ENCODE measurements at regions not wholly inside any gene's neighbourhood (a gene's known extent, or its start where the extent isn't known, plus 50 kb on each side); places are given as distances from the start of the nearest gene placed in this dataset.
A peak's percentile ranks its signal among the peaks of the same experiment; 100 is the strongest.

DNA sequence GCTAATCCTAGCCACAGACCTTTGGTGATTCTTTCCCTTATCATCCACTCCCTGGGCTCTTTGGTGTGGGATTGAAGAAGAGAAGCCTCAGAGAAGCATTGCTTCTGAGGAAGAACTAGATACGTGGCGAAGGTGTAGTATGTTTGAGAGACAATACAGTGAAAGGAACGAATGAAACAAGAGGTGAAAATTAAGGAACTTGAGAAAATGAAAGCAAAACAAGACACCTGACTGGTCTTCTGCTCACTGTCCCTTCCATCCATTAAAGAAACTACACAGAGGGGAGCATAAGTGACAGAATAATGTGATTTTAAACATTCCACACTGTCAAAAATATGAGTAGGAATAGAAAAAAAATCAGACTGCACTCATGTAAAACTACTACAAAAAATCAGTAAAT, 219.6 kb upstream of the NPSR1 start:
- Histone ChIP-seq H3K79me1 (ENCODE audit: insufficient read depth, low read depth, low read length, poor library complexity, severe bottlenecking) (no peaks in the 10 kb centered on the region), H3K9ac (ENCODE audit: extremely low read depth, insufficient read length, low read length) (no peak overlapping the region), H3K4ac (ENCODE audit: low read depth, low read length) (no peak overlapping the region), H3K27ac (ENCODE audit: insufficient read length, low read depth, low read length) (no peak overlapping the region), H2BK15ac (ENCODE audit: low read depth, low read length) (no peak overlapping the region), H4K91ac (ENCODE audit: insufficient read length, low read depth, low read length) (no peak overlapping the region), H3K4me1 (ENCODE audit: insufficient read depth, low read length) (no peaks in the 10 kb centered on the region), H4K20me1 (ENCODE audit: control insufficient read depth, insufficient read depth, insufficient read length) (no peaks in the 10 kb centered on the region), H2BK120ac (ENCODE audit: low read depth, low read length, poor library complexity, severe bottlenecking) (no peak overlapping the region), H2BK20ac (ENCODE audit: low read depth, low read length, poor library complexity, severe bottlenecking) (no peak overlapping the region), H3K14ac (ENCODE audit: insufficient read depth, low read length) (no peak overlapping the region), H2BK5ac (ENCODE audit: insufficient read length, low read length) (no peak overlapping the region), H3K79me2 (ENCODE audit: insufficient read depth, low read length) (no peaks in the 10 kb centered on the region), H4K5ac (ENCODE audit: insufficient read length, low read depth, low read length) (no peak overlapping the region), H2AFZ (ENCODE audit: low read length) (no peak overlapping the region), H3K23ac (ENCODE audit: insufficient read length, low read depth, low read length) (no peak overlapping the region), H3K18ac (ENCODE audit: insufficient read length, low read depth, low read length) (no peak overlapping the region), H3T11ph (ENCODE audit: low read length) (no peak overlapping the region), H2AK5ac (ENCODE audit: insufficient read length, low read length) (no peak overlapping the region), H3K23me2 (ENCODE audit: insufficient read length, low read depth, low read length, poor library complexity, severe bottlenecking) (no peaks in the 10 kb centered on the region), H2BK12ac (ENCODE audit: insufficient read length, low read depth, low read length) (no peak overlapping the region), H3K56ac (ENCODE audit: insufficient read length, low read depth, low read length) (no peak overlapping the region), H3K27me3 (ENCODE audit: insufficient read depth, low read length) (no peaks in the 10 kb centered on the region), H3K4me2 (ENCODE audit: insufficient read depth, insufficient read length, low read length) (no peak overlapping the region), H3K9me3 (ENCODE audit: control insufficient read depth, low read depth, low read length) (no peaks in the 10 kb centered on the region), H4K8ac (replicated peaks; ENCODE audit: insufficient read length, low read depth, low read length) (no peak overlapping the region)
- DNase-seq = no peak
- peaks cover 9 to 13% of the 10 kb centered on the region in 2 experiments; a peak in 4 of 5 replicates for H3K9me3 Mint-ChIP-seq
- no peak for TF ChIP-seq CTCF (conservative IDR thresholded peaks at IDR 0.05)
- WGBS (ENCODE audit: extremely low coverage, insufficient read length, low lambda C conversion rate) = no CpG with 5 or more reads among the region's 3 CpGs
- no peaks in the 10 kb centered on the region; the same call in 1 of the 2 replicates for H3K27me3 Mint-ChIP-seq (ENCODE audit: low read depth)
- H3K4me1 Mint-ChIP-seq = no peaks in the 10 kb centered on the region
- H3K27ac Mint-ChIP-seq = peak overlapping the region in 1 of 3 experiments; percentile 56; a peak in 2 of 7 replicates
- peaks cover 0 to 3% (median 0%) of the 10 kb centered on the region in 3 experiments; a peak in 2 of 7 replicates for H3K36me3 Mint-ChIP-seq (ENCODE audit: insufficient read depth in 1 of 3, low read depth in 3 of 3)
- no peak overlapping the region for H3K4me3 Mint-ChIP-seq

All from H9 (cell line).